HG03378 (cell line): ENCODE measurements at regions not wholly inside any gene's neighbourhood (a gene's known extent, or its start where the extent isn't known, plus 50 kb on each side); places are given as distances from the start of the nearest gene placed in this dataset.
"Not testable (repeated sequence)": the region's sequence is repeated elsewhere in the genome, so short reads cannot be mapped to it uniquely, and the experiment has no call there.

Experiments
- ATAC-seq: cut with Tn5 transposase; IDR thresholded peaks from one replicate; pipeline ENCODE4 v1.9.1; 2021; ENCODE audit warnings: mild to moderate bottlenecking, moderate library complexity; ENCODE audit not compliant: unreplicated experiment

- ATAC-seq, result no peak
Observed at GRCh38 chr14:105864116-105864515, 337.7 kb downstream of the TMEM121 start.

GRCh38 chr14:105864651-105865265, 338.4 kb downstream of the TMEM121 start:
- no peak for ATAC-seq

GRCh38 chr14:105865266-105865903, 339.0 kb downstream of the TMEM121 start:
- ATAC-seq, result no peak

GRCh38 chr14:105865904-105866840, 339.8 kb downstream of the TMEM121 start:
- no peak for ATAC-seq

GRCh38 chr14:105866841-105867321, 340.5 kb downstream of the TMEM121 start:
- ATAC-seq, result no peak

GRCh38 chr14:105867961-105868599, 341.7 kb downstream of the TMEM121 start:
- no peak for ATAC-seq

GRCh38 chr14:105871590-105871989, 345.2 kb downstream of the TMEM121 start:
- no peak for ATAC-seq

GRCh38 chr14:105873870-105874512, 347.6 kb downstream of the TMEM121 start:
- no peak for ATAC-seq

GRCh38 chr14:105876158-105876557, 349.8 kb downstream of the TMEM121 start:
- ATAC-seq, result no peak

- no peak for ATAC-seq
Observed at GRCh38 chr14:105876829-105877228, 350.4 kb downstream of the TMEM121 start.

- ATAC-seq, result no peak
Observed at GRCh38 chr14:105877645-105878044, 351.3 kb downstream of the TMEM121 start.

GRCh38 chr14:105878125-105878524, 351.7 kb downstream of the TMEM121 start:
- no peak for ATAC-seq

- ATAC-seq, result no peak
Observed at GRCh38 chr14:105878554-105878953, 352.2 kb downstream of the TMEM121 start.

GRCh38 chr14:105879503-105879866, 353.1 kb downstream of the TMEM121 start:
- ATAC-seq, result no peak

GRCh38 chr14:105879867-105880561, 353.6 kb downstream of the TMEM121 start:
- no peak for ATAC-seq

GRCh38 chr14:105880616-105881015, 354.2 kb downstream of the TMEM121 start:
- no peak for ATAC-seq

GRCh38 chr14:105881021-105881930, 354.9 kb downstream of the TMEM121 start:
- no peak for ATAC-seq

- not testable (repeated sequence) for ATAC-seq
Observed at GRCh38 chr14:105882011-105882410, 355.6 kb downstream of the TMEM121 start.

- ATAC-seq, result no peak
Observed at GRCh38 chr14:105882626-105883025, 356.2 kb downstream of the TMEM121 start.
